ENCODE measurements at regions not wholly inside any gene's neighbourhood (a gene's known extent, or its start where the extent isn't known, plus 50 kb on each side); places are given as distances from the start of the nearest gene placed in this dataset.

DNA sequence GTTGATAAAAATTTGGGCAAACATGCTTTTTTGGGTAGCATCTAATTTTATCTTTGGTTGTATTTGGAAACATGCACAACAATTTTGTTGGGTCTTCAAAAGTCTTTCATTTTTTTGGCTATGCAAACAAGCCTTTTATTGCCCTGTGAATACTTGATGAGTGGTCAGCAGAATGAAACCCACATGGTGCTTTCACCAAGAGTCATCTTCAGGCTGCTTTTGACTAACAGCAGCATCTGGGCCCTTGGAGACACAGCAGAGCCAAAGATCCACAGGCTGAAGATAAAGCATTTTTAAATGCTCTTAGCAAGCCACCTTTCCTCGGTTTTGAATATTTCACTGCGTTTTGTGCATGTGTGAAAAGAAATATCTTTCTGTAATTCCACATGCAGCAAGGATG lies 154.9 kb downstream of the FGF9 start:
- no peak overlapping the region for H2BK5ac ChIP-seq (ENCODE audit: low read depth, low read length)
- no peak overlapping the region for H2BK20ac ChIP-seq (ENCODE audit: low read length)
- no peak overlapping the region for H2BK15ac ChIP-seq (ENCODE audit: low read length)
- no peaks in the 10 kb centered on the region for H3K79me1 ChIP-seq (ENCODE audit: low read depth, low read length)
- no peak overlapping the region for H4K8ac ChIP-seq (ENCODE audit: extremely low read depth, insufficient read depth, low read length)
- no peaks in the 10 kb centered on the region for H3K23me2 ChIP-seq (ENCODE audit: low read depth, low read length)
- FAIRE-seq (no peak), DNase-seq (ENCODE audit: low read depth in 1 of 2, low spot score in 2 of 2) (no peak)
- no peak overlapping the region for H4K91ac ChIP-seq (replicated peaks; ENCODE audit: insufficient read length, low read length)
- H3K18ac ChIP-seq (ENCODE audit: extremely low read depth, low read length), result no peak overlapping the region
- H4K5ac ChIP-seq (ENCODE audit: insufficient read length, low read depth, low read length), result no peak overlapping the region
- no peak overlapping the region for H3K56ac ChIP-seq (replicated peaks; ENCODE audit: insufficient read length, low read depth, low read length)
- no peak overlapping the region for H2AK5ac ChIP-seq (ENCODE audit: low read depth, low read length)
- no peak overlapping the region for H3K23ac ChIP-seq (ENCODE audit: insufficient read length)
- no peaks in the 10 kb centered on the region for H3K9me3 ChIP-seq (ENCODE audit: insufficient read depth in 2 of 2, low read depth in 1 of 2, low read length in 1 of 2)
- no peak overlapping the region for H3K4me2 ChIP-seq (ENCODE audit: insufficient read depth in 1 of 2, low read depth in 2 of 2, low read length in 2 of 2)
- no peak overlapping the region for H3K27ac ChIP-seq (ENCODE audit: low read depth, low read length)
- no peaks in the 10 kb centered on the region for H3K27me3 ChIP-seq (replicated peaks in 1 of 4; ENCODE audit: control insufficient read depth in 3 of 4, extremely low read depth in 1 of 4, insufficient read depth in 3 of 4, low read length in 3 of 4)
- POLR2A ChIA-PET (ENCODE audit: partially characterized antibody), result no interaction called here
- no peaks in the 10 kb centered on the region; a peak in 1 of 7 replicates for H3K4me1 ChIP-seq (replicated peaks in 1 of 4; ENCODE audit: control insufficient read depth in 3 of 4, insufficient read depth in 4 of 4, low read length in 3 of 4)
- H3K36me3 ChIP-seq (ENCODE audit: control insufficient read depth in 2 of 4, insufficient read depth in 4 of 4, low read length in 3 of 4), result no peaks in the 10 kb centered on the region
- no peak overlapping the region for H2AFZ ChIP-seq (ENCODE audit: low read length)
- TF ChIP-seq TBP (IDR thresholded peaks at IDR 0.05; ENCODE audit: low read depth, low read length), result no peak
- H2BK12ac ChIP-seq (ENCODE audit: low read depth, low read length), result no peak overlapping the region
- no peak overlapping the region for H3K4me3 ChIP-seq (ENCODE audit: extremely low read depth in 1 of 4, insufficient read depth in 2 of 4, low read depth in 3 of 4, low read length in 4 of 4)
- 81% methylated on average over 2 of the region's 2 CpGs; no CpG with 5 or more reads in 1 of the 2 experiments for WGBS, 2 experiments (ENCODE audit: extremely low coverage in 1 of 2, insufficient coverage in 1 of 2, insufficient read length in 1 of 2, insufficient replicate concordance in 2 of 2, low coverage in 1 of 2, low lambda C conversion rate in 2 of 2, missing lambda C conversion rate in 1 of 2)
- H3K4ac ChIP-seq (replicated peaks; ENCODE audit: insufficient read length, low read depth, low read length), result no peak overlapping the region
- no peak overlapping the region for H3K14ac ChIP-seq (ENCODE audit: insufficient read length)
- no peaks in the 10 kb centered on the region for H4K20me1 ChIP-seq (replicated peaks in 1 of 2; ENCODE audit: control insufficient read depth in 1 of 2, insufficient read depth in 2 of 2, low read length in 2 of 2)
- H2BK120ac ChIP-seq (replicated peaks; ENCODE audit: low read depth, low read length), result no peak overlapping the region
- H3K9ac ChIP-seq (replicated peaks in 1 of 4; ENCODE audit: extremely low read depth in 1 of 4, low read depth in 3 of 4, low read length in 3 of 4), result no peak overlapping the region
- CTCF ChIA-PET (ENCODE audit: partially characterized antibody), result no interaction called here
- H3K79me2 ChIP-seq (ENCODE audit: control insufficient read depth in 1 of 2, insufficient read depth in 2 of 2, low read length in 2 of 2), result no peaks in the 10 kb centered on the region
